ENCODE measurements at regions not wholly inside any gene's neighbourhood (a gene's known extent, or its start where the extent isn't known, plus 50 kb on each side); places are given as distances from the start of the nearest gene placed in this dataset.

GRCh38 chr3:184655597-184655996, 56.3 kb downstream of the MAGEF1 start (continued):
- TF ChIP-seq EGR1 (conservative IDR thresholded peaks at IDR 0.05) = no peak

GRCh38 chr3:184654375-184654774, 57.5 kb downstream of the MAGEF1 start:
- CTCF ChIA-PET (ENCODE audit: low intra/inter-chr PET ratio) = no interaction called here
- Histone ChIP-seq H3K4me1 (replicated peaks in 1 of 2; ENCODE audit: control insufficient read depth in 2 of 2, insufficient read depth in 2 of 2, low read length in 2 of 2) (no peaks in the 10 kb centered on the region), H2AFZ (ENCODE audit: low read depth, low read length) (no peak overlapping the region), H3K79me2 (ENCODE audit: control insufficient read depth, insufficient read depth, low read length) (no peaks in the 10 kb centered on the region), H3K36me3 (ENCODE audit: control insufficient read depth, insufficient read depth, low read length) (no peaks in the 10 kb centered on the region), H3K9me1 (ENCODE audit: control insufficient read depth, insufficient read depth, low read length) (no peaks in the 10 kb centered on the region), H3K4me2 (ENCODE audit: insufficient read depth, low read length) (no peak overlapping the region), H3K27me3 (ENCODE audit: control insufficient read depth in 2 of 2, insufficient read depth in 2 of 2, low read length in 2 of 2) (peaks cover 13 to 68% of the 10 kb centered on the region in 2 experiments; a peak in 4 of 5 replicates), H3K9me3 (replicated peaks; ENCODE audit: control insufficient read depth, insufficient read depth, low read depth, low read length) (no peaks in the 10 kb centered on the region), H3K27ac (ENCODE audit: extremely low read depth, low read depth, low read length) (no peak overlapping the region), H3K4me3 (no peak overlapping the region), H3K9ac (ENCODE audit: insufficient read depth in 1 of 2, low read depth in 2 of 2, low read length in 2 of 2) (no peak overlapping the region), H4K20me1 (replicated peaks; ENCODE audit: control insufficient read depth, insufficient read depth, low read length) (peaks cover 4% of the 10 kb centered on the region; the same call in 1 of the 2 replicates)
- FAIRE-seq (no peak), ATAC-seq (no peak), DNase-seq (ENCODE audit: extremely low read depth in 1 of 4, low spot score in 3 of 4) (no peak)
- no peak for TF ChIP-seq ZNF274 (IDR thresholded peaks at IDR 0.05; ENCODE audit: borderline replicate concordance, low read depth, low read length)
- TF ChIP-seq YY1 (IDR thresholded peaks at IDR 0.05; ENCODE audit: borderline replicate concordance in 1 of 3, control insufficient read depth in 1 of 3, extremely low read depth in 1 of 3, insufficient read depth in 3 of 3, insufficient read length in 1 of 3, insufficient replicate concordance in 2 of 3, low read depth in 1 of 3, low read length in 2 of 3) = no peak
- TF ChIP-seq TARDBP (IDR thresholded peaks at IDR 0.05) = no peak
- no peak for TF ChIP-seq TAF7 (tag; IDR thresholded peaks at IDR 0.05)
- no peak for TF ChIP-seq KHSRP (IDR thresholded peaks at IDR 0.05)
- no peak for TF ChIP-seq SNAPC5 (CRISPR knock-in tag; IDR thresholded peaks at IDR 0.05)
- no peak for TF ChIP-seq FOXA1 (IDR thresholded peaks at IDR 0.05; ENCODE audit: borderline replicate concordance)
- TF ChIP-seq, protein P1, sequence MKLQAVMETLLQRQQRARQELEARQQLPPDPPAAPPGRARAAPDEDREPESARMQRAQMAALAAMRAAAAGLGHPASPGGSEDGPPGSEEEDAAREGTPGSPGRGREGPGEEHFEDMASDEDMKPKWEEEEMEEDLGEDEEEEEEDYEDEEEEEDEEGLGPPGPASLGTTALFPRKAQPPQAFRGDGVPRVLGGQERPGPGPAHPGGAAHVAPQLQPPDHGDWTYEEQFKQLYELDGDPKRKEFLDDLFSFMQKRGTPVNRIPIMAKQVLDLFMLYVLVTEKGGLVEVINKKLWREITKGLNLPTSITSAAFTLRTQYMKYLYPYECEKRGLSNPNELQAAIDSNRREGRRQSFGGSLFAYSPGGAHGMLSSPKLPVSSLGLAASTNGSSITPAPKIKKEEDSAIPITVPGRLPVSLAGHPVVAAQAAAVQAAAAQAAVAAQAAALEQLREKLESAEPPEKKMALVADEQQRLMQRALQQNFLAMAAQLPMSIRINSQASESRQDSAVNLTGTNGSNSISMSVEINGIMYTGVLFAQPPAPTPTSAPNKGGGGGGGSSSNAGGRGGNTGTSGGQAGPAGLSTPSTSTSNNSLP (IDR thresholded peaks at IDR 0.05; ENCODE audit: borderline replicate concordance, low read depth, low read length) = no peak
- BruUV-seq (replicated peaks) = no TSS peak
- intact Hi-C loops (cut with micrococcal nuclease) (no loop called here), in situ Hi-C loops (cut with MboI) (loop anchor here (25.0 kb wide), 1 partner anchor 1408 kb away; no protein-coding TSS in a partner anchor)
- POLR2A ChIA-PET = interaction anchor here (1.9 kb wide), 1 partner anchor 9 kb away, joined by 4 read pairs; no protein-coding TSS in a partner anchor
